H9 (cell line): ENCODE measurements at regions not wholly inside any gene's neighbourhood (a gene's known extent, or its start where the extent isn't known, plus 50 kb on each side); places are given as distances from the start of the nearest gene placed in this dataset.

Source experiments
- DNase-seq: peaks from one replicate; pipeline ENCODE4 v3.0.0-alpha.2; 2017
- H2AFZ ChIP-seq: one replicate; pipeline ENCODE4 v1.6.1; 2013; ENCODE audit warnings: mild to moderate bottlenecking, low read length, control low read depth, moderate library complexity
- H2AK5ac ChIP-seq: 2 replicates; pipeline ENCODE4 v1.6.1; 2013; ENCODE audit warnings: low read length, control low read depth, mixed read lengths; ENCODE audit not compliant: insufficient read length
- H2BK120ac ChIP-seq: one replicate; pipeline ENCODE4 v1.6.1; 2013; ENCODE audit warnings: low read depth, mild to moderate bottlenecking, low read length, control low read depth, inconsistent platforms; ENCODE audit not compliant: poor library complexity, severe bottlenecking
- H2BK12ac ChIP-seq: 2 replicates; pipeline ENCODE4 v1.6.1; 2013; ENCODE audit warnings: low read length, control low read depth, mixed read lengths, low read depth; ENCODE audit not compliant: insufficient read length
- H2BK15ac ChIP-seq: 2 replicates; pipeline ENCODE4 v1.6.1; 2013; ENCODE audit warnings: low read depth, low read length, control low read depth
- H2BK20ac ChIP-seq: one replicate; pipeline ENCODE4 v1.6.1; 2013; ENCODE audit warnings: low read depth, mild to moderate bottlenecking, low read length, control low read depth, inconsistent platforms; ENCODE audit not compliant: poor library complexity, severe bottlenecking
- H2BK5ac ChIP-seq: 2 replicates; pipeline ENCODE4 v1.6.1; 2013; ENCODE audit warnings: low read length, control low read depth, mixed read lengths; ENCODE audit not compliant: insufficient read length
- H3K14ac ChIP-seq: 2 replicates; pipeline ENCODE4 v1.6.1; 2013; ENCODE audit warnings: low read length, control low read depth; ENCODE audit not compliant: insufficient read depth
- H3K18ac ChIP-seq: 2 replicates; pipeline ENCODE4 v1.6.1; 2013; ENCODE audit warnings: low read depth, mild to moderate bottlenecking, mixed read lengths, low read length, control low read depth; ENCODE audit not compliant: insufficient read length
- H3K23ac ChIP-seq: 2 replicates; pipeline ENCODE4 v1.6.1; 2013; ENCODE audit warnings: low read length, control low read depth, mixed read lengths, low read depth; ENCODE audit not compliant: insufficient read length
- H3K23me2 ChIP-seq: 2 replicates; pipeline ENCODE4 v1.6.1; 2013; ENCODE audit warnings: low read depth, mild to moderate bottlenecking, mixed read lengths, low read length, control low read depth; ENCODE audit not compliant: insufficient read length, poor library complexity, severe bottlenecking
- H3K27ac ChIP-seq: 2 replicates; pipeline ENCODE4 v1.5.1; 2013; ENCODE audit warnings: low read length, control low read depth, mixed read lengths, low read depth; ENCODE audit not compliant: insufficient read length
- H3K27me3 ChIP-seq: 2 replicates; pipeline ENCODE4 v1.6.1; 2013; ENCODE audit warnings: low read length, control low read depth, inconsistent platforms; ENCODE audit not compliant: insufficient read depth
- H3K4ac ChIP-seq: 2 replicates; pipeline ENCODE4 v1.6.1; 2013; ENCODE audit warnings: low read depth, mild to moderate bottlenecking, control low read depth, inconsistent platforms, low read length, moderate library complexity
- H3K4me1 ChIP-seq: 2 replicates; pipeline ENCODE4 v1.6.1; 2013; ENCODE audit warnings: low read length, control low read depth, inconsistent platforms; ENCODE audit not compliant: insufficient read depth
- H3K4me2 ChIP-seq: 2 replicates; pipeline ENCODE4 v1.6.1; 2013; ENCODE audit warnings: low read length, control low read depth, mixed read lengths; ENCODE audit not compliant: insufficient read length, insufficient read depth
- H3K56ac ChIP-seq: 2 replicates; pipeline ENCODE4 v1.6.1; 2013; ENCODE audit warnings: low read depth, mild to moderate bottlenecking, mixed read lengths, low read length, control low read depth; ENCODE audit not compliant: insufficient read length
- H3K79me1 ChIP-seq: 2 replicates; pipeline ENCODE4 v1.6.1; 2013; ENCODE audit warnings: low read depth, mild to moderate bottlenecking, moderate library complexity, low read length, control low read depth, inconsistent platforms; ENCODE audit not compliant: insufficient read depth, poor library complexity, severe bottlenecking
- H3K79me2 ChIP-seq: 2 replicates; pipeline ENCODE4 v1.6.1; 2013; ENCODE audit warnings: low read length, control low read depth, inconsistent platforms; ENCODE audit not compliant: insufficient read depth
- H3K9ac ChIP-seq: 2 replicates; pipeline ENCODE4 v1.6.1; 2013; ENCODE audit warnings: low read length, control low read depth, mixed read lengths; ENCODE audit not compliant: insufficient read length; ENCODE audit errors: extremely low read depth
- H3K9me3 ChIP-seq: one replicate; pipeline ENCODE4 v1.6.1; 2013; ENCODE audit warnings: low read depth, low read length, inconsistent platforms; ENCODE audit not compliant: control insufficient read depth
- H3T11ph ChIP-seq: one replicate; pipeline ENCODE4 v1.6.1; 2013; ENCODE audit warnings: mild to moderate bottlenecking, low read length, control low read depth, inconsistent platforms
- H4K20me1 ChIP-seq: one replicate; pipeline ENCODE4 v1.6.1; 2013; ENCODE audit not compliant: control insufficient read depth, insufficient read length, insufficient read depth
- H4K5ac ChIP-seq: 2 replicates; pipeline ENCODE4 v1.6.1; 2013; ENCODE audit warnings: low read depth, mild to moderate bottlenecking, mixed read lengths, low read length, control low read depth; ENCODE audit not compliant: insufficient read length
- H4K8ac ChIP-seq: replicated peaks from 2 replicates; pipeline ENCODE4 v1.6.1; 2013; ENCODE audit warnings: low read length, control low read depth, mixed read lengths, low read depth; ENCODE audit not compliant: insufficient read length
- H4K91ac ChIP-seq: 2 replicates; pipeline ENCODE4 v1.6.1; 2013; ENCODE audit warnings: low read depth, mild to moderate bottlenecking, moderate library complexity, mixed read lengths, low read length, control low read depth; ENCODE audit not compliant: insufficient read length
- H3K27ac Mint-ChIP-seq, 3 experiments: 2 replicates in 2 of 3; 3 replicates in 1 of 3; pipeline ENCODE4 v1.8.0; 2020 to 2021; ENCODE audit warnings: mixed read lengths in 3 of 3, mild to moderate bottlenecking in 1 of 3, moderate library complexity in 1 of 3
- H3K27me3 Mint-ChIP-seq: 2 replicates; pipeline ENCODE4 v1.8.0; 2021; ENCODE audit warnings: low read depth, mild to moderate bottlenecking, moderate library complexity, mixed read lengths
- H3K36me3 Mint-ChIP-seq, 3 experiments: 2 replicates in 2 of 3; 3 replicates in 1 of 3; pipeline ENCODE4 v1.8.0; 2020 to 2021; ENCODE audit warnings: low read depth in 3 of 3, mixed read lengths in 3 of 3; ENCODE audit not compliant: insufficient read depth in 1 of 3
- H3K4me1 Mint-ChIP-seq, 2 experiments: 2 replicates each; pipeline ENCODE4 v1.8.0; 2020; ENCODE audit warnings: mixed read lengths in 2 of 2
- H3K4me3 Mint-ChIP-seq, 2 experiments: 2 replicates in 1 of 2; 3 replicates in 1 of 2; pipeline ENCODE4 v1.8.0; 2020 to 2021; ENCODE audit warnings: mild to moderate bottlenecking in 2 of 2, mixed read lengths in 2 of 2, moderate library complexity in 1 of 2
- H3K9me3 Mint-ChIP-seq, 2 experiments: 2 replicates in 1 of 2; 3 replicates in 1 of 2; pipeline ENCODE4 v1.8.0; 2020; ENCODE audit warnings: mild to moderate bottlenecking in 2 of 2, mixed read lengths in 2 of 2, moderate library complexity in 1 of 2
- CTCF ChIP-seq: fragments of 200-600 bp; sonication (generic); conservative IDR thresholded peaks from 3 replicates; pipeline ENCODE4 v1.8.0; 2021; ENCODE audit warnings: antibody characterized with exemption, mild to moderate bottlenecking
- WGBS: extraction: QIAGEN DNeasy Blood & Tissue Kit; methylation state at CpG from one replicate; pipeline ENCODE4 v1.1.7; 2013; ENCODE audit warnings: missing lambda C conversion rate, low lambda C conversion rate, mixed read lengths; ENCODE audit not compliant: insufficient read length; ENCODE audit errors: extremely low coverage; 5-methylcytosine and 5-hydroxymethylcytosine counted together

- Histone ChIP-seq H3K4me1 (no peaks in the 10 kb centered on the region), H4K8ac (no peak overlapping the region), H3K18ac (no peak overlapping the region), H2BK15ac (no peak overlapping the region), H3K56ac (no peak overlapping the region), H3K14ac (no peak overlapping the region), H3K27me3 (no peaks in the 10 kb centered on the region), H3T11ph (no peak overlapping the region), H3K27ac (no peak overlapping the region), H4K91ac (no peak overlapping the region), H3K23me2 (no peaks in the 10 kb centered on the region), H4K20me1 (no peaks in the 10 kb centered on the region), H2BK12ac (no peak overlapping the region), H3K4me2 (no peak overlapping the region), H3K9me3 (no peaks in the 10 kb centered on the region), H2BK5ac (no peak overlapping the region), H4K5ac (no peak overlapping the region), H2AK5ac (no peak overlapping the region), H3K79me2 (no peaks in the 10 kb centered on the region), H3K9ac (no peak overlapping the region), H3K23ac (no peak overlapping the region), H3K4ac (no peak overlapping the region), H2BK120ac (no peak overlapping the region), H2AFZ (no peak overlapping the region), H3K79me1 (no peaks in the 10 kb centered on the region), H2BK20ac (no peak overlapping the region)
- Mint-ChIP-seq H3K27ac (no peak overlapping the region), H3K27me3 (no peaks in the 10 kb centered on the region; the same call in 1 of the 2 replicates), H3K4me1 (peaks cover 3% of the 10 kb centered on the region in 2 experiments; a peak in 3 of 4 replicates), H3K9me3 (peaks cover 0 to 49% of the 10 kb centered on the region in 2 experiments; a peak in 3 of 5 replicates), H3K4me3 (no peak overlapping the region), H3K36me3 (no peaks in the 10 kb centered on the region; a peak in 1 of 7 replicates)
- TF ChIP-seq CTCF, result peak; percentile 76
- DNase-seq, result peak; percentile 31
- WGBS, result no CpG with 5 or more reads among the region's 2 CpGs
These were observed 91.3 kb upstream of the WDR44 start for GRCh38 chrX:118254611-118255010.
